Neuronal stem cell (in vitro differentiated cells): ENCODE measurements at regions not wholly inside any gene's neighbourhood (a gene's known extent, or its start where the extent isn't known, plus 50 kb on each side); places are given as distances from the start of the nearest gene placed in this dataset.

Source experiments
- DNase-seq: peaks from one replicate; pipeline ENCODE4 v3.0.0-alpha.2; 2013; ENCODE audit warnings: low spot score
- H2AFZ ChIP-seq: one replicate; pipeline ENCODE4 v1.6.1; 2013; ENCODE audit warnings: mild to moderate bottlenecking, low read length, inconsistent platforms
- H2AK5ac ChIP-seq: 2 replicates; pipeline ENCODE4 v1.6.1; 2013; ENCODE audit warnings: low read depth, mild to moderate bottlenecking, inconsistent platforms, low read length, moderate library complexity, mixed read lengths
- H2BK120ac ChIP-seq: 2 replicates; pipeline ENCODE4 v1.6.1; 2013; ENCODE audit warnings: low read depth, mild to moderate bottlenecking, inconsistent platforms, low read length, moderate library complexity, mixed read lengths
- H2BK12ac ChIP-seq: one replicate; pipeline ENCODE4 v1.6.1; 2013; ENCODE audit warnings: low read length, inconsistent platforms
- H2BK15ac ChIP-seq: 2 replicates; pipeline ENCODE4 v1.6.1; 2013; ENCODE audit warnings: mild to moderate bottlenecking, low read length, inconsistent platforms, mixed read lengths
- H2BK5ac ChIP-seq: one replicate; pipeline ENCODE4 v1.6.1; 2013; ENCODE audit warnings: inconsistent platforms, mild to moderate bottlenecking, low read length, moderate library complexity
- H3K14ac ChIP-seq: one replicate; pipeline ENCODE4 v1.6.1; 2013; ENCODE audit warnings: low read length, inconsistent platforms
- H3K18ac ChIP-seq: 2 replicates; pipeline ENCODE4 v1.6.1; 2013; ENCODE audit warnings: low read length, inconsistent platforms
- H3K23ac ChIP-seq: 2 replicates; pipeline ENCODE4 v1.6.1; 2013; ENCODE audit warnings: low read depth, mild to moderate bottlenecking, mixed read lengths, low read length, inconsistent platforms; ENCODE audit not compliant: poor library complexity
- H3K27ac ChIP-seq: replicated peaks from 3 replicates; pipeline ENCODE4 v1.5.1; 2013; ENCODE audit warnings: low read length, inconsistent platforms
- H3K27me3 ChIP-seq, 3 experiments: 2 replicates each; pipeline ENCODE4 v1.6.1; 2013; ENCODE audit warnings: low read length in 3 of 3, mild to moderate bottlenecking in 2 of 3, inconsistent platforms in 1 of 3, low read depth in 1 of 3, mixed read lengths in 1 of 3, moderate library complexity in 1 of 3; ENCODE audit not compliant: control insufficient read depth in 3 of 3, insufficient read depth in 3 of 3
- H3K36me3 ChIP-seq, 2 donors: replicated peaks in 1 of 2; 2 replicates each; pipeline ENCODE4 v1.6.1; 2013; ENCODE audit warnings: low read length in 2 of 2; ENCODE audit not compliant: control insufficient read depth in 2 of 2, insufficient read depth in 2 of 2
- H3K4ac ChIP-seq: 2 replicates; pipeline ENCODE4 v1.6.1; 2013; ENCODE audit warnings: inconsistent platforms, mild to moderate bottlenecking, low read length, moderate library complexity
- H3K4me1 ChIP-seq, 2 donors: 1 replicate in 1 of 2; 2 replicates in 1 of 2; pipeline ENCODE4 v1.6.1; 2013; ENCODE audit warnings: low read length in 2 of 2, low read depth in 1 of 2; ENCODE audit not compliant: control insufficient read depth in 2 of 2, insufficient read depth in 1 of 2
- H3K4me2 ChIP-seq: one replicate; pipeline ENCODE4 v1.6.1; 2013; ENCODE audit warnings: mild to moderate bottlenecking, low read length, inconsistent platforms; ENCODE audit not compliant: insufficient read depth, poor library complexity, severe bottlenecking
- H3K4me3 ChIP-seq, 2 donors: 2 replicates each; pipeline ENCODE4 v1.5.1; 2013; ENCODE audit warnings: low read length in 2 of 2, mild to moderate bottlenecking in 2 of 2, inconsistent platforms in 1 of 2, moderate library complexity in 1 of 2
- H3K79me1 ChIP-seq: one replicate; pipeline ENCODE4 v1.6.1; 2013; ENCODE audit warnings: low read depth, mild to moderate bottlenecking, inconsistent platforms, low read length, moderate library complexity
- H3K9ac ChIP-seq: one replicate; pipeline ENCODE4 v1.6.1; 2013; ENCODE audit warnings: mild to moderate bottlenecking, low read depth, low read length, inconsistent platforms; ENCODE audit not compliant: poor library complexity
- H3K9me3 ChIP-seq, 2 donors: replicated peaks in 1 of 2; 2 replicates each; pipeline versions ENCODE3 to v1.6.1; 2013; ENCODE audit warnings: low read length in 2 of 2, mild to moderate bottlenecking in 2 of 2, inconsistent platforms in 1 of 2, low read depth in 1 of 2, mixed read lengths in 1 of 2, moderate library complexity in 1 of 2; ENCODE audit not compliant: control insufficient read depth in 2 of 2, insufficient read depth in 1 of 2
- H4K8ac ChIP-seq: one replicate; pipeline ENCODE4 v1.6.1; 2013; ENCODE audit warnings: low read depth, mild to moderate bottlenecking, inconsistent platforms, low read length, moderate library complexity
- H4K91ac ChIP-seq: one replicate; pipeline ENCODE4 v1.6.1; 2013; ENCODE audit warnings: low read length, low read depth, mild to moderate bottlenecking, inconsistent platforms; ENCODE audit not compliant: poor library complexity
- WGBS, 2 donors: extraction: QIAGEN DNeasy Blood & Tissue Kit; methylation state at CpG; one replicate each; pipeline ENCODE4 v1.1.7; 2013; ENCODE audit warnings: missing lambda C conversion rate in 2 of 2, mixed read lengths in 1 of 2; ENCODE audit not compliant: insufficient read length in 2 of 2, insufficient replicate concordance in 1 of 2; ENCODE audit errors: extremely low coverage in 2 of 2; 5-methylcytosine and 5-hydroxymethylcytosine counted together

DNA sequence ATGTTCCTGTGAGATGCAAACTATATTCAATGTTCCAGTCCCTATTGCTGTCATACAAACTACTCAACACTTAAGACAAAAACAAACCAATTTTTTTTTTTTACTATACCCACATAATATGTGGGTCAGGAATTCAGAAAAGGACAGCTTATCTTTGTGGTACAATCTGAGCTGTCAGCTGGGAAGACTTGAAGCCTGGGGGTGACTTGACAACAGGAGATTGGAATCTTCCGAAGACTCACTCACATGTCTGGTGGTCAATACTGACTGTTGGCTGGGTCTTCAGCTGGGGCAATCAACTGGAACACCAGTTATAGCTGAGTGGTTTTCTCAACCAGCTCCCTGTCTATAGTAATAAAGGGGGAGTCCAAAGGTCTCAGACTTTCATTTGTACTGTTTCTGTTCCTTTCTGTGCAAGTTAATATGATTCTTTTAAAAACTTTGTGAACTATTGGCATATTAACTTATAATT is 81.7 kb upstream of the ATP1B1 start:
- Histone ChIP-seq H3K9ac (no peak overlapping the region), H3K4me1 (peaks cover 0 to 7% of the 10 kb centered on the region in 2 donors), H3K14ac (no peak overlapping the region), H3K79me1 (no peaks in the 10 kb centered on the region), H2AK5ac (no peak overlapping the region), H2BK5ac (no peak overlapping the region), H3K4me2 (no peak overlapping the region), H3K4ac (no peak overlapping the region), H3K27ac (no peak overlapping the region), H2BK12ac (no peak overlapping the region), H3K23ac (no peak overlapping the region), H2BK120ac (no peak overlapping the region), H2BK15ac (no peak overlapping the region), H4K8ac (no peak overlapping the region), H3K36me3 (no peaks in the 10 kb centered on the region), H4K91ac (no peak overlapping the region), H2AFZ (no peak overlapping the region), H3K4me3 (no peak overlapping the region), H3K18ac (no peak overlapping the region), H3K27me3 (no peaks in the 10 kb centered on the region), H3K9me3 (no peaks in the 10 kb centered on the region)
- DNase-seq: no peak
- WGBS, 2 donors: no CpG with 5 or more reads among the region's 1 CpG

DNA sequence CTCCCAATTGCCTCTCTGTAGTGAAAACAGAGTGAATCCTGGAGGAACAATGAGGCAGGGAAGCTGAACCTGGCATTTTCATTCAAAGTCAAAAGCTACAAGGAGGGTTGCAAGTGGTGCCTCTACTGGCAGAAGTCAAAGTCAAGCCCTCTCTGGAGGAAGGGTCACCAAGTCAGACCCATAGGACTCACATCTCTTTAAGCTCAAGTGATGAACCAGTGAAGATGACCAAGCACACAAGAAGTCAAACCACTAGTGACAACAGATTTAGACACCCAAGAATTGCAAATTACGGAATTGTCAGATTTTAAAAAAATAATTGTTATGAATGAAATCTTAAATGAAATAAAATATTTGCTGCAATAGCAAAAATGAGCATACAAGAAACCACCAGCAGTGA is 81.1 kb upstream of the ATP1B1 start:
- no peak overlapping the region for H3K9ac ChIP-seq
- H2BK15ac ChIP-seq: no peak overlapping the region
- H3K14ac ChIP-seq: no peak overlapping the region
- no peak overlapping the region for H2BK5ac ChIP-seq
- H3K4me1 ChIP-seq: peaks cover 0 to 7% of the 10 kb centered on the region in 2 donors
- H3K18ac ChIP-seq: no peak overlapping the region
- no peak overlapping the region for H2BK12ac ChIP-seq
- no peaks in the 10 kb centered on the region for H3K36me3 ChIP-seq
- no peak overlapping the region for H3K4me2 ChIP-seq
- no CpG with 5 or more reads among the region's 1 CpG for WGBS, 2 donors
- no peaks in the 10 kb centered on the region for H3K9me3 ChIP-seq
- no peak overlapping the region for H2AFZ ChIP-seq
- H3K27ac ChIP-seq: no peak overlapping the region
- H3K23ac ChIP-seq: no peak overlapping the region
- no peak overlapping the region for H3K4ac ChIP-seq
- H4K91ac ChIP-seq: no peak overlapping the region
- no peak overlapping the region for H3K4me3 ChIP-seq
- no peak overlapping the region for H4K8ac ChIP-seq
- H3K27me3 ChIP-seq: no peaks in the 10 kb centered on the region
- H3K79me1 ChIP-seq: no peaks in the 10 kb centered on the region
- no peak for DNase-seq
- no peak overlapping the region for H2AK5ac ChIP-seq
- no peak overlapping the region for H2BK120ac ChIP-seq

DNA sequence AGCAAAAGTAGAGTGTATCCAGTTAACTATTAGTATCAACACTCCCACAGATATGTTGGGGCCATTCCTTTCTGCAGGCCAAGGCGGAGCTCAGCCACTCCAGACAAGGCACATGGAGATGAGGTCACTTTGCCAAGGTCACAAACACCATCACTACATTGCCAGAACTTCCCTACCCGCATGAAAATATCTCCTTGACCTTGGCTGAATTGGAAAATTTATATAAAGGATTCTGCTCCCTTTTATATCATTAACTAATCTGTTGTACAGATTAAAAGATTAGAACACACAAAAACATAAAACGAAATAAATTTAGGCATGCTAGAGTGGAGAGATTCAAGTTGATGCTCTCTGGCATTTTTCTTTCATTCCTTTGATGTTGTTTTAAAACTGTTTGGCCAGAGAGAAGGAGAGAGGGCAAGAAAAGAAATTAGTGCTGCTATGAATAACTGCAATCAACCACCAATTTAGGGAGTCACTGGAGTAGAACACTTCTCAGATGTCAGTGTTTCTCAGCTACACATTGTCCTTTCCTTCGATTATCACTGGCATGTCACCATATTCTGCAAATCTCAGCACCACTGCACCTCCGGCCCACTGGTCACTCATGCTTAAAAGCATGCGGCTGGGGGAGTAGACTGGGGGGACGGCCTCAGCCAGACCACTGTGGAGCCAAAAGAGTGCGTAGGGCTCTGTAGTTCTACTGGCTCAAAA is 78.7 kb upstream of the ATP1B1 start:
- no peak overlapping the region for H3K27ac ChIP-seq
- H3K9ac ChIP-seq: no peak overlapping the region
- H3K4ac ChIP-seq: no peak overlapping the region
- no peak for DNase-seq
- no peak overlapping the region for H2BK120ac ChIP-seq
- no peak overlapping the region for H3K14ac ChIP-seq
- no peaks in the 10 kb centered on the region for H3K9me3 ChIP-seq
- no peaks in the 10 kb centered on the region for H3K27me3 ChIP-seq
- H2BK15ac ChIP-seq: no peak overlapping the region
- H3K4me1 ChIP-seq: peaks cover 0 to 7% of the 10 kb centered on the region in 2 donors
- no peak overlapping the region for H2BK5ac ChIP-seq
- WGBS, 2 donors: no CpG with 5 or more reads among the region's 8 CpGs
- no peak overlapping the region for H3K4me2 ChIP-seq
- no peaks in the 10 kb centered on the region for H3K79me1 ChIP-seq
- H4K91ac ChIP-seq: no peak overlapping the region
- H3K4me3 ChIP-seq: no peak overlapping the region
- no peak overlapping the region for H4K8ac ChIP-seq
- no peaks in the 10 kb centered on the region for H3K36me3 ChIP-seq
- no peak overlapping the region for H3K18ac ChIP-seq
- H3K23ac ChIP-seq: no peak overlapping the region
- no peak overlapping the region for H2AK5ac ChIP-seq
- H2AFZ ChIP-seq: no peak overlapping the region
- no peak overlapping the region for H2BK12ac ChIP-seq

DNA sequence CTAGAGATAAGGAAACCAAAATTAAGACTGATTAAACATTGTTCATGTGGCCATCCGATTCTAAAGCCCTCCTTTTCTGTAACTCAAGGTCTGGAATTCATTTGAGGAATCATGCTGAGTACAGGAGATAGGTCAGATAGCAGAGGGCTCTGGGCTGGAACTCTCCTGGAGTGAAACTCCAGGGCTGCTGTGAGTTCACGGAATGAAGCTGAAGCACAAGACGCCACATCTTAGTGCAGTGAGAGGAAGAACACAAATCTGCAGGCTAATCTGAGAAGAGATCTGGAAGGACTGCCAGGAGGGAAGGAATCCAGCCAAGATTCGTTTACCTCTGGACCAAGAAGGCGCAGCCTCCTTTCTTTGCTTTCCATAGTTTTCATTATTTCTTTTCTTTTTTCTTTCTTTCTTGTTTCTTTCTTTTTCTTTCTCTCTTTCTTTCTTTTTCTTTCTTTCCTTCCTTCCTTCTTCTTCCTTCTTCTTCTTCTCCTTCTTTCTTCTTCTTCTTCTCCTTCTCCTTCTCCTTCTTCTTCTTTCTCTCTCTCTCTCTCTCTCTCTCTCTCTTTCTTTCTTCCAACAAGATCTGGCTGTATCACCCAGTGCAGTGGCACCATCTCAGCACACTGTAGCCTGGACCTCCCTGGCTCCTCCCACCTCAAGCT is 74.8 kb upstream of the ATP1B1 start:
- H3K27ac ChIP-seq: no peak overlapping the region
- no peaks in the 10 kb centered on the region for H3K36me3 ChIP-seq
- H3K4ac ChIP-seq: no peak overlapping the region
- H3K14ac ChIP-seq: no peak overlapping the region
- no peak overlapping the region for H2BK15ac ChIP-seq
- no peak overlapping the region for H3K9ac ChIP-seq
- DNase-seq: no peak
- H2BK12ac ChIP-seq: no peak overlapping the region
- no peaks in the 10 kb centered on the region for H3K79me1 ChIP-seq
- no peak overlapping the region for H2BK120ac ChIP-seq
- H3K18ac ChIP-seq: peak overlapping the region; percentile 11
- WGBS, 2 donors: no CpG with 5 or more reads among the region's 5 CpGs
- H4K8ac ChIP-seq: no peak overlapping the region
- no peak overlapping the region for H2AK5ac ChIP-seq
- no peaks in the 10 kb centered on the region for H3K27me3 ChIP-seq
- H3K23ac ChIP-seq: no peak overlapping the region
- H2BK5ac ChIP-seq: no peak overlapping the region
- H3K4me1 ChIP-seq: no peaks in the 10 kb centered on the region
- H3K4me2 ChIP-seq: no peak overlapping the region
- no peak overlapping the region for H4K91ac ChIP-seq
- H3K4me3 ChIP-seq: no peak overlapping the region
- H3K9me3 ChIP-seq: no peaks in the 10 kb centered on the region
- H2AFZ ChIP-seq: no peak overlapping the region
